CD4-positive, alpha-beta T cell (primary cell): ENCODE measurements at regions not wholly inside any gene's neighbourhood (a gene's known extent, or its start where the extent isn't known, plus 50 kb on each side); places are given as distances from the start of the nearest gene placed in this dataset.

ENCODE experiments used
- ATAC-seq: fragments of 200-7000 bp; cut with Tn5 transposase; one replicate; pipeline ENCODE4 v1.10.0; 2022; ENCODE audit warnings: mild to moderate bottlenecking; ENCODE audit not compliant: poor library complexity
- CTCF ChIA-PET: fragments of 350-600 bp; sonication (Branson Sonifier 250); formaldehyde crosslinking; loops from one replicate; lab custom pipeline; 2021; ENCODE audit warnings: antibody characterized with exemption, inconsistent platforms; lab: Charles Lee
- POLR2A ChIA-PET: fragments of 350-600 bp; sonication (Branson Sonifier 250); formaldehyde crosslinking; loops from one replicate; lab custom pipeline; 2021; ENCODE audit warnings: antibody characterized with exemption, inconsistent platforms; lab: Charles Lee
- DNase-seq, 14 experiments: peaks; one replicate each; pipeline ENCODE4 v3.0.0-alpha.2; 2013 to 2020; ENCODE audit warnings: mixed read lengths in 2 of 14
- H3K27ac ChIP-seq, 2 donors: one replicate each; pipeline versions ENCODE4 v1.5.1 to v1.7.0; 2013; ENCODE audit warnings: low read length in 2 of 2, low read depth in 1 of 2, mild to moderate bottlenecking in 1 of 2
- H3K27me3 ChIP-seq, 2 experiments: 1 replicate in 1 of 2; 2 replicates in 1 of 2; pipeline versions ENCODE4 v1.6.1 to v1.7.0; 2013; ENCODE audit warnings: low read length in 2 of 2, control low read depth in 1 of 2, mild to moderate bottlenecking in 1 of 2, moderate library complexity in 1 of 2; ENCODE audit not compliant: insufficient read depth in 2 of 2, control insufficient read depth in 1 of 2
- H3K36me3 ChIP-seq: one replicate; pipeline ENCODE4 v1.6.1; 2013; ENCODE audit warnings: low read length, control low read depth; ENCODE audit not compliant: insufficient read depth
- H3K4me1 ChIP-seq: one replicate; pipeline ENCODE4 v1.6.1; 2013; ENCODE audit warnings: low read length, control low read depth; ENCODE audit not compliant: insufficient read depth
- H3K4me3 ChIP-seq: one replicate; pipeline ENCODE4 v1.5.1; 2013; ENCODE audit warnings: mild to moderate bottlenecking, low read length, moderate library complexity
- H3K9me3 ChIP-seq, 2 experiments: 1 replicate in 1 of 2; 2 replicates in 1 of 2; pipeline versions ENCODE4 v1.6.1 to v1.7.0; 2013; ENCODE audit warnings: low read length in 2 of 2, mild to moderate bottlenecking in 2 of 2, control low read depth in 1 of 2, moderate library complexity in 1 of 2; ENCODE audit not compliant: control insufficient read depth in 1 of 2, insufficient read depth in 1 of 2
- H3K27ac Mint-ChIP-seq: one replicate; pipeline ENCODE4 v1.8.0; 2020; ENCODE audit warnings: mixed read lengths
- H3K27me3 Mint-ChIP-seq: one replicate; pipeline ENCODE4 v1.8.0; 2021; ENCODE audit warnings: mixed read lengths
- H3K36me3 Mint-ChIP-seq: one replicate; pipeline ENCODE4 v1.8.0; 2021; ENCODE audit warnings: low read depth, mixed read lengths
- H3K4me1 Mint-ChIP-seq: one replicate; pipeline ENCODE4 v1.8.0; 2021; ENCODE audit warnings: low read depth, mixed read lengths
- H3K4me3 Mint-ChIP-seq: one replicate; pipeline ENCODE4 v1.8.0; 2020; ENCODE audit warnings: mild to moderate bottlenecking, mixed read lengths
- H3K9me3 Mint-ChIP-seq: one replicate; pipeline ENCODE4 v1.8.0; 2020; ENCODE audit warnings: mixed read lengths
- intact Hi-C, 2 experiments: fragments of 100-400 bp; cut with DNase I in 1 of 2; cut with micrococcal nuclease in 1 of 2; formaldehyde crosslinking; loops; one replicate each; pipeline versions ENCODE4 v1.15.1 to v1.9.0; 2023 to 2025; cut with DNase I, micrococcal nuclease
- TF ChIP-seq, protein P1 (sequence below): fragments of 200-600 bp; IDR thresholded peaks from one replicate; pipeline ENCODE4 v1.8.0; 2022; ENCODE audit warnings: antibody characterized with exemption, mild to moderate bottlenecking

DNA sequence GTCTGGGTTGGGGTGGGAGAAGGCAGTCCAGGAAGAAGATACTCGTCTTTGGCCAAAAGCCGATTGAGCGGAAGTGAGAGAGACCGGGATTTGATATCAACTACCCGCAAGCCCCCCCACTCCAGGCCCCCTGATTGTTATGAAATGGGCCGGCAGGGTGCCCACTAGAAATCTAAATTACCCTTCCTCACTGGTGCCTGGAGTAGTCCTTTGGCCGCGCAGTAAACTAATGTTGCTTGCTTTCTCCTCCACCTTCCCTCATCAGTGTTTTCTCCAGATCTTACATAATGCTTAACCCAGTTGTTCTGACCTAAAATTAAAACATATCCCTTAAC, 119.2 kb upstream of the BARHL2 start:
- H3K9me3 Mint-ChIP-seq, result no peaks in the 10 kb centered on the region

DNA sequence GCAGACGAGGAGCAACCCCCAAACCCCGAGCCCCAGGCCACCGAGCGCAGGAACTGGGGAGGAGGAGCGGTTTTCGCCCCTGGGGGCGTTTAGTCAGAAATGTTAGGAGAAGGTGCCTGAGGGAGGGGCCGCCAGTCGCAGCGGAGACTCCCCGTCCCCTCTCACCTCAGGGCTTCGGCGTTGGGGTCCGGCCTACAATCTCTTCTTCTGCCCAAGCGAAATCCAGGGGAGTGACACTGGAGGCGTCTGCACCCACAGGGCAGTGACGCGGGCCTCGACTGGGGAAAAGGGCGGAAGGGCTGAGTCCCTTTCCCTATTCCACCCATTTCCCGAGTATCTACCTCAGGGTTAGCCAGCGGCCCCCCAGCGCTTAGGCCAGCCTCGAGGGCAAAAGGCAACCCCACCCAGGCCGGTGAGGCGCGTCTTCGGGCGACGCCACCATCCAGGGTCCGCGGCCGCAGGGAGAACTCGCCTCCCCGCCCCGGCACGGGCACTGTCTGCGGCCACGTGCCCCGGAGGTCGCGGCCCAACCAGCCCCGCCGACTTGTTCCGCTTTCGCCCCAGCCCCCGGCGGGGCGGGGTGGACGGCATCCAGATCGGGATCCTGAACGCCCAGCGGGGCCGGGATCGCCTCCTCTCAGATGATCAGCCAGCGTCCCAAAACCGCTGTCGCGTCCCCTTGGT, 118.7 kb upstream of the BARHL2 start:
- CTCF ChIA-PET, result interaction anchor here (0.6 kb wide), 1 partner anchor 245 kb away, joined by 4 read pairs; no protein-coding TSS in a partner anchor
- Histone ChIP-seq H3K4me1 (peaks cover 27% of the 10 kb centered on the region), H3K27me3 (peaks cover 89 to 95% of the 10 kb centered on the region in 2 experiments), H3K9me3 (peaks cover 0 to 18% of the 10 kb centered on the region in 2 experiments), H3K27ac (no peak overlapping the region), H3K4me3 (no peak overlapping the region), H3K36me3 (no peaks in the 10 kb centered on the region)
- no peak overlapping the region for H3K4me3 Mint-ChIP-seq
- no peaks in the 10 kb centered on the region for H3K9me3 Mint-ChIP-seq
- DNase-seq (peak in 1 of 14 experiments; percentile 12), ATAC-seq (no peak)
- H3K36me3 Mint-ChIP-seq, result no peaks in the 10 kb centered on the region
- H3K27ac Mint-ChIP-seq, result no peak overlapping the region
- peaks cover 93% of the 10 kb centered on the region for H3K27me3 Mint-ChIP-seq
- POLR2A ChIA-PET, result no interaction called here
- intact Hi-C loops, result loop anchor here (5.0 to 10.0 kb wide), 2 partner anchors 109 to 111 kb away; no protein-coding TSS in a partner anchor
- peaks cover 31% of the 10 kb centered on the region for H3K4me1 Mint-ChIP-seq
- TF ChIP-seq, protein P1, sequence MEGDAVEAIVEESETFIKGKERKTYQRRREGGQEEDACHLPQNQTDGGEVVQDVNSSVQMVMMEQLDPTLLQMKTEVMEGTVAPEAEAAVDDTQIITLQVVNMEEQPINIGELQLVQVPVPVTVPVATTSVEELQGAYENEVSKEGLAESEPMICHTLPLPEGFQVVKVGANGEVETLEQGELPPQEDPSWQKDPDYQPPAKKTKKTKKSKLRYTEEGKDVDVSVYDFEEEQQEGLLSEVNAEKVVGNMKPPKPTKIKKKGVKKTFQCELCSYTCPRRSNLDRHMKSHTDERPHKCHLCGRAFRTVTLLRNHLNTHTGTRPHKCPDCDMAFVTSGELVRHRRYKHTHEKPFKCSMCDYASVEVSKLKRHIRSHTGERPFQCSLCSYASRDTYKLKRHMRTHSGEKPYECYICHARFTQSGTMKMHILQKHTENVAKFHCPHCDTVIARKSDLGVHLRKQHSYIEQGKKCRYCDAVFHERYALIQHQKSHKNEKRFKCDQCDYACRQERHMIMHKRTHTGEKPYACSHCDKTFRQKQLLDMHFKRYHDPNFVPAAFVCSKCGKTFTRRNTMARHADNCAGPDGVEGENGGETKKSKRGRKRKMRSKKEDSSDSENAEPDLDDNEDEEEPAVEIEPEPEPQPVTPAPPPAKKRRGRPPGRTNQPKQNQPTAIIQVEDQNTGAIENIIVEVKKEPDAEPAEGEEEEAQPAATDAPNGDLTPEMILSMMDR, result no peak

More for the DNA sequence above, 119.2 kb upstream of the BARHL2 start:
- Mint-ChIP-seq H3K27ac (no peak overlapping the region), H3K4me1 (peaks cover 31% of the 10 kb centered on the region), H3K36me3 (no peaks in the 10 kb centered on the region), H3K4me3 (no peak overlapping the region), H3K27me3 (peaks cover 93% of the 10 kb centered on the region)
- H3K9me3 ChIP-seq, result peaks cover 0 to 20% of the 10 kb centered on the region in 2 experiments
- intact Hi-C loops, result loop anchor here (5.0 to 10.0 kb wide), 2 partner anchors 109 to 112 kb away; no protein-coding TSS in a partner anchor
- ChIA-PET CTCF (no interaction called here), POLR2A (no interaction called here)
- no peak for DNase-seq
- peaks cover 27% of the 10 kb centered on the region for H3K4me1 ChIP-seq
- no peak overlapping the region for H3K27ac ChIP-seq
- H3K27me3 ChIP-seq, result peaks cover 89 to 96% of the 10 kb centered on the region in 2 experiments
- TF ChIP-seq, protein P1, result no peak
- H3K4me3 ChIP-seq, result no peak overlapping the region
- H3K36me3 ChIP-seq, result no peaks in the 10 kb centered on the region
- ATAC-seq, result no peak

GRCh38 chr1:90834886-90835660, 118.0 kb upstream of the BARHL2 start:
- Mint-ChIP-seq H3K36me3 (no peaks in the 10 kb centered on the region), H3K9me3 (no peaks in the 10 kb centered on the region), H3K27me3 (peaks cover 92% of the 10 kb centered on the region), H3K4me1 (peaks cover 31% of the 10 kb centered on the region), H3K27ac (no peak overlapping the region), H3K4me3 (peak overlapping the region; percentile 1)
- DNase-seq (peak in 1 of 14 experiments; percentile 22), ATAC-seq (peak; percentile 43)
- CTCF ChIA-PET, result interaction anchor here (0.6 kb wide), 1 partner anchor 245 kb away, joined by 4 read pairs; no protein-coding TSS in a partner anchor
- Histone ChIP-seq H3K27me3 (peaks cover 85 to 94% of the 10 kb centered on the region in 2 experiments), H3K9me3 (peaks cover 0 to 18% of the 10 kb centered on the region in 2 experiments), H3K4me3 (no peak overlapping the region), H3K36me3 (no peaks in the 10 kb centered on the region), H3K4me1 (peaks cover 27% of the 10 kb centered on the region), H3K27ac (no peak overlapping the region)
- POLR2A ChIA-PET, result no interaction called here
- intact Hi-C loops, result loop anchor here (5.0 to 10.0 kb wide), 2 partner anchors 108 to 110 kb away; no protein-coding TSS in a partner anchor
- TF ChIP-seq, protein P1, result no peak
